ENCODE measurements at regions not wholly inside any gene's neighbourhood (a gene's known extent, or its start where the extent isn't known, plus 50 kb on each side); places are given as distances from the start of the nearest gene placed in this dataset.

GRCh38 chr13:99765869-99766268 lies 205.7 kb downstream of the ZIC5 start:
- Histone ChIP-seq H3K27me3 (no peaks in the 10 kb centered on the region), H3K27ac (no peak overlapping the region), H3K4me3 (ENCODE audit: low read depth in 1 of 2, low read length in 1 of 2) (no peak overlapping the region), H3K4me1 (ENCODE audit: control insufficient read depth in 1 of 2, insufficient read depth in 1 of 2, low read depth in 1 of 2, low read length in 1 of 2) (no peaks in the 10 kb centered on the region), H3K9me3 (no peaks in the 10 kb centered on the region), H3K36me3 (no peaks in the 10 kb centered on the region)
- no peak for TF ChIP-seq CTCF (IDR thresholded peaks at IDR 0.05)

- H3K27ac ChIP-seq: no peak overlapping the region
- H3K4me1 ChIP-seq (ENCODE audit: control insufficient read depth in 1 of 2, insufficient read depth in 1 of 2, low read depth in 1 of 2, low read length in 1 of 2): no peaks in the 10 kb centered on the region
- no peaks in the 10 kb centered on the region for H3K27me3 ChIP-seq
- no peak for TF ChIP-seq CTCF (IDR thresholded peaks at IDR 0.05)
- no peak overlapping the region for H3K4me3 ChIP-seq (ENCODE audit: low read depth in 1 of 2, low read length in 1 of 2)
- H3K9me3 ChIP-seq: no peaks in the 10 kb centered on the region
- H3K36me3 ChIP-seq: no peaks in the 10 kb centered on the region
Measured at GRCh38 chr13:99760456-99760855, 211.1 kb downstream of the ZIC5 start.

- H3K36me3 ChIP-seq: no peaks in the 10 kb centered on the region
- no peaks in the 10 kb centered on the region for H3K4me1 ChIP-seq (ENCODE audit: control insufficient read depth in 1 of 2, insufficient read depth in 1 of 2, low read depth in 1 of 2, low read length in 1 of 2)
- no peaks in the 10 kb centered on the region for H3K9me3 ChIP-seq
- H3K4me3 ChIP-seq (ENCODE audit: low read depth in 1 of 2, low read length in 1 of 2): no peak overlapping the region
- H3K27ac ChIP-seq: no peak overlapping the region
- no peaks in the 10 kb centered on the region for H3K27me3 ChIP-seq
- no peak for TF ChIP-seq CTCF (IDR thresholded peaks at IDR 0.05)
Measured at GRCh38 chr13:99759163-99759552, 212.4 kb downstream of the ZIC5 start.

- TF ChIP-seq CTCF (IDR thresholded peaks at IDR 0.05): no peak
- Histone ChIP-seq H3K9me3 (no peaks in the 10 kb centered on the region), H3K36me3 (no peaks in the 10 kb centered on the region), H3K4me3 (ENCODE audit: low read depth in 1 of 2, low read length in 1 of 2) (no peak overlapping the region), H3K4me1 (ENCODE audit: control insufficient read depth in 1 of 2, insufficient read depth in 1 of 2, low read depth in 1 of 2, low read length in 1 of 2) (no peaks in the 10 kb centered on the region), H3K27ac (no peak overlapping the region), H3K27me3 (no peaks in the 10 kb centered on the region)
Measured at GRCh38 chr13:99758460-99759162, 213.0 kb downstream of the ZIC5 start.

GRCh38 chr13:99757756-99758459 lies 213.7 kb downstream of the ZIC5 start:
- Histone ChIP-seq H3K9me3 (no peaks in the 10 kb centered on the region), H3K27ac (no peak overlapping the region), H3K4me3 (ENCODE audit: low read depth in 1 of 2, low read length in 1 of 2) (no peak overlapping the region), H3K36me3 (no peaks in the 10 kb centered on the region), H3K27me3 (no peaks in the 10 kb centered on the region), H3K4me1 (ENCODE audit: control insufficient read depth in 1 of 2, insufficient read depth in 1 of 2, low read depth in 1 of 2, low read length in 1 of 2) (no peaks in the 10 kb centered on the region)
- TF ChIP-seq CTCF (IDR thresholded peaks at IDR 0.05): no peak

All from neutrophil (primary cell).